ENCODE measurements at regions not wholly inside any gene's neighbourhood (a gene's known extent, or its start where the extent isn't known, plus 50 kb on each side); places are given as distances from the start of the nearest gene placed in this dataset.
"Not testable (repeated sequence)": the region's sequence is repeated elsewhere in the genome, so short reads cannot be mapped to it uniquely, and the experiment has no call there.

DNA sequence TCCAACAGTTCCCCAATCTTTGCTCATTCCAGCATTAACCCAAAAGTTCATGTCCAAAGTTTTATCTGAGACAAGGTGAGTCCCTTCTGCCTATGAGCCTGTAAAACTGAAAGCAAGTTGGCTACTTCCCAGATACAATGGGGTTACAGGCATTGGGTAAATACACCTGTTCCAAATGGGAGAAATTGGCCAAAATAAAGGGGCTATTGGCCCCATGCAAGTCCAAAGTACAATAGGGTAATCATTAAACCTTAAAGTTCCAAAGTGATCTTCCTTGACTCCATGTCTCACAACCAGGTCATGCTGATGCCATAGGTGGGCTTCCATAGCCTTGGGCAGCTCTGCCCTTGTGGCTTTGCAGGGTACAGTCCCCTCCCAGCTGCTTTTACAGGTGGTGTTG, 511.7 kb upstream of the KLHL4 start:
- TF ChIP-seq, protein P1, sequence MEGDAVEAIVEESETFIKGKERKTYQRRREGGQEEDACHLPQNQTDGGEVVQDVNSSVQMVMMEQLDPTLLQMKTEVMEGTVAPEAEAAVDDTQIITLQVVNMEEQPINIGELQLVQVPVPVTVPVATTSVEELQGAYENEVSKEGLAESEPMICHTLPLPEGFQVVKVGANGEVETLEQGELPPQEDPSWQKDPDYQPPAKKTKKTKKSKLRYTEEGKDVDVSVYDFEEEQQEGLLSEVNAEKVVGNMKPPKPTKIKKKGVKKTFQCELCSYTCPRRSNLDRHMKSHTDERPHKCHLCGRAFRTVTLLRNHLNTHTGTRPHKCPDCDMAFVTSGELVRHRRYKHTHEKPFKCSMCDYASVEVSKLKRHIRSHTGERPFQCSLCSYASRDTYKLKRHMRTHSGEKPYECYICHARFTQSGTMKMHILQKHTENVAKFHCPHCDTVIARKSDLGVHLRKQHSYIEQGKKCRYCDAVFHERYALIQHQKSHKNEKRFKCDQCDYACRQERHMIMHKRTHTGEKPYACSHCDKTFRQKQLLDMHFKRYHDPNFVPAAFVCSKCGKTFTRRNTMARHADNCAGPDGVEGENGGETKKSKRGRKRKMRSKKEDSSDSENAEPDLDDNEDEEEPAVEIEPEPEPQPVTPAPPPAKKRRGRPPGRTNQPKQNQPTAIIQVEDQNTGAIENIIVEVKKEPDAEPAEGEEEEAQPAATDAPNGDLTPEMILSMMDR (IDR thresholded peaks at IDR 0.05; ENCODE audit: borderline replicate concordance, control extremely low read depth, extremely low read depth, insufficient read depth, missing control alignments) = no peak
- in situ Hi-C loops (cut with MboI; ENCODE audit: low sequenced_read_pairs, unreplicated experiment) = no loop called here
- DNase-seq (ENCODE audit: low spot score) = no peak

DNA sequence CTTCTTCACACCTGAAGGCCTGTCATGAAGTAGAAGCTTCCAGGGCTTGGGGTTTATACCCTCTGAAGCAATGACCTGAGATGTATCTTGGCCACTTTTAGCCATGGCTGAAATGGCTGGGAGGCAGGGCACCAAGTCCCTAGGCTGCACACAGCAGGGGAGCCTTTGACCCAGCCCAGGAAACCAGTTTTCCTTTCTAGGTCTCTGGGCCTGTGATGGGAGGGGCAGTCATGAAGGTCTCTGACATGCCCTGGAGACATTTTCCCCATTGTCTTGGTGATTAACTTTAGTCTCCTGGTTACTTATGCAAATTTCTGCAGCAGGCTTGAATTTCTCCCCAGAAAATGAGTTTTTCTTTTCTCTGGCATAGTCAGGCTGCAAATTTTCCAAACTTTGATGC, 511.0 kb upstream of the KLHL4 start:
- DNase-seq (ENCODE audit: low spot score) = no peak
- TF ChIP-seq, protein P1 (IDR thresholded peaks at IDR 0.05; ENCODE audit: borderline replicate concordance, control extremely low read depth, extremely low read depth, insufficient read depth, missing control alignments) = no peak
- in situ Hi-C loops (cut with MboI; ENCODE audit: low sequenced_read_pairs, unreplicated experiment) = no loop called here

DNA sequence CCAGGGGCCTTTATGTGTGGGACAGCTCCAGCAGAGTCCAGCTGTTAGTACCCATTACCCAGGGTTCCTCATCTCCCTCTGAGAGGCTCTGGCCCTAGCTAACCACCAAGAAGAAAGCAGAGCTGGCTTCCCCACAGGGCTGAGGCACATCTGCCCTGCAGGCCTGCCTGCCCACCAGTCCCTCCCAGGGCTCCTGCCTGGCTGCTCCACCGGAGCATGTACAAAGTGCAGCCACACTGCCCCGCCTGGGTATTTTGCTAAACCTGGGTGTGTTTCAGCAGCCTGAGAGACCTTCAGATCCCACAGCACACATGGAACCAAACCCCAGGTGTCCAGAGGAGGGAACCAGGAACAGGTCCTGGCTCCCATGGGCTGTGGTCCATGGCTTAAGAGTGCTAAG, 500.4 kb upstream of the KLHL4 start:
- in situ Hi-C loops (cut with MboI; ENCODE audit: low sequenced_read_pairs, unreplicated experiment) = no loop called here
- TF ChIP-seq, protein P1 (IDR thresholded peaks at IDR 0.05; ENCODE audit: borderline replicate concordance, control extremely low read depth, extremely low read depth, insufficient read depth, missing control alignments) = no peak
- DNase-seq (ENCODE audit: low spot score) = no peak

GRCh38 chrX:87033115-87033514, 484.5 kb upstream of the KLHL4 start:
- DNase-seq (ENCODE audit: low spot score); in situ Hi-C loops (cut with MboI; ENCODE audit: low sequenced_read_pairs, unreplicated experiment): not testable (repeated sequence)

DNA sequence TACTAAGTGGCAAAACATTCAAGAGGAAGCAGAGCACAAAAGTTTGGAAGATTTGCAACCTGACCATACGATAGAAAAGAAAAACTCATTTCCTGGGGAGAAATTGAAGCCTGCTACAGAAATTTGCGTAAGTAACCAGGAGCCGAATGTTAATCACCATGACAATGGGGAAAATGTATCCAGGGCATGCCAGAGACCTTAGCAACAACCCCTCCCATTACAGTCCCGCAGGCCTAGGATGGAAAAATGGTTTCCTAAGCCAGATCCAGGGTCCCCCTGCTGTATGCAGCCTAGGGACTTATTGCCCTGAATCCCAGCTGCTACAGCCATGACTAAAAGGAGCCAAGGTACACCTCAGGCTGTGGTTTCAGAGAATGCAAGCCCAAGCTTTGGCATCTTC, 472.2 kb upstream of the KLHL4 start:
- in situ Hi-C loops (cut with MboI; ENCODE audit: low sequenced_read_pairs, unreplicated experiment) = no loop called here
- TF ChIP-seq, protein P1 (IDR thresholded peaks at IDR 0.05; ENCODE audit: borderline replicate concordance, control extremely low read depth, extremely low read depth, insufficient read depth, missing control alignments) = no peak
- DNase-seq (ENCODE audit: low spot score) = no peak

- no peak for DNase-seq (ENCODE audit: low spot score)
- TF ChIP-seq, protein P1 (IDR thresholded peaks at IDR 0.05; ENCODE audit: borderline replicate concordance, control extremely low read depth, extremely low read depth, insufficient read depth, missing control alignments) = no peak
- in situ Hi-C loops (cut with MboI; ENCODE audit: low sequenced_read_pairs, unreplicated experiment) = no loop called here
These were observed 468.0 kb upstream of the KLHL4 start for GRCh38 chrX:87049567-87049966.

- DNase-seq (ENCODE audit: low spot score) = no peak
- in situ Hi-C loops (cut with MboI; ENCODE audit: low sequenced_read_pairs, unreplicated experiment) = no loop called here
- TF ChIP-seq, protein P1 (IDR thresholded peaks at IDR 0.05; ENCODE audit: borderline replicate concordance, control extremely low read depth, extremely low read depth, insufficient read depth, missing control alignments) = no peak
These were observed 454.0 kb upstream of the KLHL4 start for GRCh38 chrX:87063642-87064041.

Data from GM13976 (cell line).